Gastrocnemius medialis (tissue), 4 donors: ENCODE measurements at regions not wholly inside any gene's neighbourhood (a gene's known extent, or its start where the extent isn't known, plus 50 kb on each side); places are given as distances from the start of the nearest gene placed in this dataset.
"Not testable (repeated sequence)": the region's sequence is repeated elsewhere in the genome, so short reads cannot be mapped to it uniquely, and the experiment has no call there.

ENCODE experiments used
- ATAC-seq, 2 donors: fragments of 150-250 bp; one replicate each; pipeline ENCODE4 v1.9.1; 2016
- DNase-seq, 2 donors: peaks; one replicate each; pipeline ENCODE4 v3.0.0-alpha.2; 2019
- H3K27ac ChIP-seq, 4 donors: fragments of 200-600 bp; sonication (generic); 1 replicate in 1 of 4; 2 replicates in 3 of 4; pipeline ENCODE4 v1.5.1; 2016 to 2018; ENCODE audit warnings: mild to moderate bottlenecking in 2 of 4, moderate library complexity in 1 of 4
- H3K27me3 ChIP-seq, 3 donors: fragments of 200-600 bp; sonication (generic) in 2 of 3; 1 replicate in 1 of 3; 2 replicates in 2 of 3; pipeline versions ENCODE4 v1.5.1 to v1.6.0; 2016 to 2019; ENCODE audit warnings: mild to moderate bottlenecking in 1 of 3, moderate library complexity in 1 of 3
- H3K36me3 ChIP-seq, 2 donors: fragments of 200-600 bp; sonication (generic) in 1 of 2; one replicate each; pipeline ENCODE4 v1.5.1; 2017 to 2018
- H3K4me1 ChIP-seq, 2 donors: fragments of 200-600 bp; sonication (generic) in 1 of 2; one replicate each; pipeline ENCODE4 v1.5.1; 2016 to 2017; ENCODE audit warnings: mild to moderate bottlenecking in 2 of 2
- H3K4me3 ChIP-seq, 4 donors: fragments of 200-600 bp; sonication (generic) in 3 of 4; 1 replicate in 1 of 4; 2 replicates in 3 of 4; pipeline ENCODE4 v1.5.1; 2016 to 2019; ENCODE audit warnings: mild to moderate bottlenecking in 2 of 4
- H3K9me3 ChIP-seq, 3 donors: fragments of 200-600 bp; sonication (generic) in 2 of 3; 1 replicate in 1 of 3; 2 replicates in 2 of 3; pipeline ENCODE4 v1.5.1; 2016 to 2019
- CTCF ChIP-seq, 5 experiments: fragments of 450-650 bp in 3 of 5; fragments of 200-600 bp in 2 of 5; sonication (generic) in 2 of 5; IDR thresholded peaks in 4 of 5; conservative IDR thresholded peaks in 1 of 5; 1 replicate in 4 of 5; 2 replicates in 1 of 5; pipeline ENCODE4 v1.5.1; 2016 to 2019; ENCODE audit warnings: antibody characterized with exemption in 5 of 5, mild to moderate bottlenecking in 3 of 5, moderate library complexity in 3 of 5
- POLR2A ChIP-seq, 2 donors: fragments of 450-650 bp; IDR thresholded peaks; one replicate each; pipeline ENCODE4 v1.6.1; 2017; ENCODE audit warnings: antibody characterized with exemption in 2 of 2, mild to moderate bottlenecking in 2 of 2, moderate library complexity in 2 of 2
- in situ Hi-C, 4 donors: fragments of 200-750 bp; cut with MboI; loops; one replicate each; pipeline versions ENCODE4 v1.15.0 to v1.8.0; 2017; ENCODE audit warnings: low sequenced_read_pairs in 4 of 4
- intact Hi-C: fragments of 100-400 bp; cut with DNase I; formaldehyde crosslinking; loops from one replicate; pipeline ENCODE4 v1.15.1; 2023; ENCODE audit warnings: low total_unique reads

GRCh38 chr16:26860506-26860905, 206.2 kb upstream of the C16orf82 start:
- no peak overlapping the region for H3K4me3 ChIP-seq
- H3K9me3 ChIP-seq, result no peaks in the 10 kb centered on the region
- H3K27ac ChIP-seq, result no peak overlapping the region
- no peaks in the 10 kb centered on the region for H3K36me3 ChIP-seq
- DNase-seq (no peak), ATAC-seq (no peak)
- TF ChIP-seq POLR2A (IDR thresholded peaks at IDR 0.05) (no peak), CTCF (IDR thresholded peaks at IDR 0.05 in 4 of 5, conservative IDR thresholded peaks at IDR 0.05 in 1 of 5) (no peak)
- in situ Hi-C loops (no loop called here), intact Hi-C loops (no loop called here)
- H3K27me3 ChIP-seq, result no peaks in the 10 kb centered on the region
- H3K4me1 ChIP-seq, result no peaks in the 10 kb centered on the region

- Histone ChIP-seq H3K4me1 (no peaks in the 10 kb centered on the region), H3K9me3 (no peaks in the 10 kb centered on the region), H3K36me3 (no peaks in the 10 kb centered on the region), H3K27ac (no peak overlapping the region), H3K4me3 (no peak overlapping the region), H3K27me3 (no peaks in the 10 kb centered on the region)
- DNase-seq (no peak), ATAC-seq (no peak)
- intact Hi-C loops, result no loop called here
- in situ Hi-C loops, result no loop called here
- TF ChIP-seq CTCF (IDR thresholded peaks at IDR 0.05 in 4 of 5, conservative IDR thresholded peaks at IDR 0.05 in 1 of 5) (no peak), POLR2A (IDR thresholded peaks at IDR 0.05) (no peak)
These were observed 202.8 kb upstream of the C16orf82 start for GRCh38 chr16:26863931-26864330.

- H3K36me3 ChIP-seq, DNase-seq, H3K9me3 ChIP-seq, intact Hi-C loops, H3K4me3 ChIP-seq, ATAC-seq, H3K27ac ChIP-seq, H3K27me3 ChIP-seq, H3K4me1 ChIP-seq: not testable (repeated sequence)
- in situ Hi-C loops, result loop anchor here in 1 of 4 donors (10.0 kb wide), 1 partner anchor 60 kb away; no protein-coding TSS in a partner anchor
These were observed 192.4 kb upstream of the C16orf82 start for GRCh38 chr16:26874318-26874717.

- in situ Hi-C loops (loop anchor here in 1 of 4 donors (10.0 kb wide), 1 partner anchor 63 kb away; no protein-coding TSS in a partner anchor), intact Hi-C loops (no loop called here)
- no peaks in the 10 kb centered on the region for H3K4me1 ChIP-seq
These were observed 189.3 kb upstream of the C16orf82 start for GRCh38 chr16:26877421-26877820.

GRCh38 chr16:26885674-26886073, 181.1 kb upstream of the C16orf82 start:
- intact Hi-C loops, result no loop called here
- Histone ChIP-seq H3K27ac (no peak overlapping the region), H3K4me1 (no peaks in the 10 kb centered on the region), H3K4me3 (no peak overlapping the region), H3K36me3 (no peaks in the 10 kb centered on the region), H3K9me3 (no peaks in the 10 kb centered on the region), H3K27me3 (no peaks in the 10 kb centered on the region)
- ATAC-seq (no peak), DNase-seq (no peak)
- in situ Hi-C loops, result no loop called here
- no peak for TF ChIP-seq CTCF (IDR thresholded peaks at IDR 0.05 in 4 of 5, conservative IDR thresholded peaks at IDR 0.05 in 1 of 5)
- no peak for TF ChIP-seq POLR2A (IDR thresholded peaks at IDR 0.05)

More at GRCh38 chr16:26877421-26877820, 189.3 kb upstream of the C16orf82 start:
- DNase-seq (no peak), ATAC-seq (no peak)
- no peak for TF ChIP-seq CTCF (IDR thresholded peaks at IDR 0.05 in 4 of 5, conservative IDR thresholded peaks at IDR 0.05 in 1 of 5)
- TF ChIP-seq POLR2A (IDR thresholded peaks at IDR 0.05), result no peak
- Histone ChIP-seq H3K36me3 (no peaks in the 10 kb centered on the region), H3K9me3 (no peaks in the 10 kb centered on the region), H3K27me3 (no peaks in the 10 kb centered on the region), H3K4me3 (no peak overlapping the region), H3K27ac (no peak overlapping the region)
